GM19452 (cell line): ENCODE measurements at regions not wholly inside any gene's neighbourhood (a gene's known extent, or its start where the extent isn't known, plus 50 kb on each side); places are given as distances from the start of the nearest gene placed in this dataset.
A peak's percentile ranks its signal among the peaks of the same experiment; 100 is the strongest.
"Not testable (repeated sequence)": the region's sequence is repeated elsewhere in the genome, so short reads cannot be mapped to it uniquely, and the experiment has no call there.

Experiments used
- ATAC-seq: cut with Tn5 transposase; IDR thresholded peaks from one replicate; pipeline ENCODE4 v1.9.1; 2021; ENCODE audit not compliant: unreplicated experiment

DNA sequence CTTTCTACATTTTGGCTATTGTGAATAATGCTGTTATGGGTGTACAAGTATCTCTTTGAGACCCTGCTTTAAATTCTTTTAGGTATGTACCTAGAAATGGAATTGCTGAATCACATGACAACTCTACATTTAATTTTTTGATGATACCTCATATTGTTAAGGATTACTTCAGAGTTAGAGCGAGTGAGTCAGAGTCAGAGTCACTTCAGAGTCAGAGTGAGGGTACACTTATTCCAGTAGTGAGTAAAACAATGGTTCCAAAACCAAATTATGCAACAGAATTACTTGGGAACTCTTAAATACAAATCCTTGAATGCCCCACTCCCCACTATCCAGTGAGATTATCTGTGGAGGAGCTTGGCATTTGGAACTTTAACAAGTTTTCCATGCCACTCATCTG, 50.3 kb upstream of the SNRK start:
- ATAC-seq = no peak

DNA sequence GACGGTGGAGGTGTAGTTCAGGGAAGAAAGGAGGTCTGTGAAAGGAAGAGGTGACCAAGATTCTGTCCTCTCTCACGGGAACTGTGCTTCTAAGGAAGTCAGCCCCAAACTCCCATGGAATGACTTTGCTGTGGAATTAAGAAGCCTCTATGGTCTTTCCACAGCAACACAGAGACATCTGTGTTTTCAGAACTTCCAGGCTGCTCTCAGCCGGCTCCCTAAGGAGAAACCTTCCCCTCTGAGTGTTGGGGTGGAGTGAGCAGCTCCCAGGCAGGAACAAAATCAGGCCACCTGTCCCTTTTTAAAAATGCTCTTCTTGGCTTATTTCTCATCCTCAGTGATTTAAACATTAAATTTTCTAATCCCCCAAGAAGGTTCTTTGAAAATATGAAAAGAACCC, 53.3 kb upstream of the SNRK start:
- no peak for ATAC-seq

DNA sequence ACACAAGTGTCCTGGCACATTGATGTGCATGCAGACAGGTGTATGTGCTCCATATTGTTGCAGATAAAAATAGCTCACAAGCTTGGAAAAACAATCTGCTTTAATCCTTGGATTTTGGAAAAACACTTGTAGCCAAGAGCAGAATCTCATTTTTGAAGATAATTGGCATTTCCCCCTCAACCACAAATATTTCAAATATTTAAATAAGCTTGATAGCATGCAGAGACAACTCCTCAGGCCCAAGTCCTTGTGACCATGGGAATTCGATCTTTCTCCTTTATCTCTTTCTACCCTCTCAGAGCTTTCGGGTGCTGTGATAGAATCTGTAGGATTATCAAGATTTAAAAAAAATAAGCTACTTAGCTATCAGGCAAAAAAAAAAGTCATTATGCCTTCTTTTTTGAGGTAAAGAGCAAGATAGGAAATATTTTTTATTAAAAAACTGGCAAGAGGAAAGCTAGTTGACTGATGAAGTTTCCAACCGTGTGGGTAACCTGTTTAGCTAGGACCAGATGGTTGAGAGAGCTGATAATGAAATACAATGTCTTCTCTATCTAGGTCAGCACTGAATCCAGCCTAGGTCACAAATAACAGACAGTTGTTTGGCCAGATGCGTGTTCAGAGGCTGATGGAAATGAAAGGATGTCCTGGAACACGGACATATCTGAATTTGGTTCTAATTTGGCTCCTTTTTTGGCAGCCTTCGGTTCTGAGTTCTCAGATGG, 54.9 kb upstream of the SNRK start:
- no peak for ATAC-seq

DNA sequence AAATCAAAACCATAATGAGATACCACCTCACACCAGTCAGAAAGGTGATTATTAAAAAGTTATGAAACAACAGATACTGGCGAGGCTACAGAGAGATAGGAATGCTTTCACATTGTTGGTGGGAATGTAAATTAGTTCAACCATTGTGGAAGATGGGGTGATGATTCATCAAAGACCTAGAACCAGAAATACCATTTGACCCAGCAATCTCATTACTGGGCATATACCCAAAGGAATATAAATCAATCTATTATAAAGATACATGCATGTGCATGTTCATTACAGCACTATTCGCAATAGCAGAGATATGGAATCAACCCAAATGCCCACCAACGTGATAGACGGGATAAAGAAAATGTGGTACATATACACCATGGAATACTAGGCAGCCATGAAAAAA, 56.5 kb upstream of the SNRK start:
- ATAC-seq = not testable (repeated sequence)

DNA sequence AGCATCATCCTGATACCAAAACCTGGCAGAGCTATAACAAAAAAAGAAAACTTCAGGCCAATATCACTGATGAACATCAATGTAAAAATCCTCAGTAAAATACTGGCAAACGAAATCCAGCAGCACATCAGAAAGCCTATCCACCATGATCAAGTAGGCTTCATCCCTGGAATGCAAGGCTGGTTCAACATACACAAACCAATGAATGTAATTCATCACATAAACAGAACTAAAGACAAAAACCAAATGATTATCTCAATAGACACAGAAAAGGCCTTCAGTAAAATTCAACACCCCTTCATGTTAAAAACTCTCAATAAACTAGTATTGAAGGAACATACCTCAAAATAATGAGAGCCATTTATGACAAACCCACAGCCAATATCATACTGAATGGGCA, 58.7 kb upstream of the SNRK start:
- not testable (repeated sequence) for ATAC-seq

DNA sequence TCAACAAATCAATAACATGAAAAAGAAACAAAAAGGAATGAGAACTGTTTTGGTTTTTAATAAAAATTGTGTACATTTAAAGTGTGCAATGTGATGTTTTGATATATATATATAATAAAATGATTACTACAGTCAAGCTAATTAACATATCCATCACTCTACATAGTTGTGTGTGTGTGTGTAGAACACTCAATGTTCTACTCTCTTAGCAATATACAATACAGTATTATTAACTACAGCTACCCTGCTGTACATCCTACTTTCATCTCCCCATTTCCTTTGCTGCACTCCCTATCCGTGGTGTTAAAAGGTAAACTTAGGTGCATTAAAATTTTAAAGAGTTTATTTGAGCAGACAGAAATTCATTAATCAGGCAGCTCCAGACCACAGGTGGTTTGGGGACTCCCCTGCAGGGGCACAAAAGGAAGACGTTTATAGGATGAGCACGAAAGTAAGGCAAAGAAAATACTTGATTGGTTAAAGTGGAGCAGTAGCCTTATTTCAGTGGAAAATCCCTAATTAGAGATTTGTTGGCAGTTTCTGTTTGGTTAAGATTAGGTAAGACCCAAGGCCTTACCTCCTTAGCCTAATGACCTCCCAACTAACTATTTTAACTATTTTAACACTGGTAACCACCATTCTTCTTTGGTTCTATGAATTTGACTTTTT, 61.8 kb upstream of the SNRK start:
- no peak for ATAC-seq

DNA sequence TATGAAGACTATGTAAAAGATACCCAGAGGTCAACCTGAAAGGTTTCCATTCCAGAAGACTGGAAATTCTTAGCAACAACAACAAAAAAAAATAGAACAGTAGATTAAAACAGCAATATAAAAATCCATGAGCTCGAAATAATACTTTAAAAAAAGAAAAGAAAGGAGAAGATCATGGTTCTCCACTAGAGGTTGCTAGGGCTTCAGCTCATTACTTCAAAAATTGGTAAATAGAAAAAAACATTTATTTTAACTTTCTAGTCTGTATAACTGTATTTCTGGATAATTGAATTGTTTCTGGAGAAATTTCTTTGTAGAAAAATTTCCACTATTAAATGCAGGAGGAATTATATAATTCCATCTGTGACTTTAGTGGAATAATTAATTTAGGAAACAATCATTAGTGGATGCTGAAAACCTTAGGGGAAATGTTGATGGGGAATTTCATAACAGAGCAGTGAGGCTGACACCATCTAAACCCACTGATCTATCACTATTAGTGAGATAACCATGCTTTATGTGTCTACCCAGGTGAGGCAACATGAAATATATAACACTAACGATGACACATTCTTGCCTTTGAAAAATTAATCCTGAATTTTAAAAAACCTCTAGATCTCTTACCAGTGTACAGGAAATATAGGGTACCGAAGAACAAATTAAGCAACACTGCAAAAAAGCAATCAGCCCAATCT, 62.5 kb upstream of the SNRK start:
- ATAC-seq = no peak

DNA sequence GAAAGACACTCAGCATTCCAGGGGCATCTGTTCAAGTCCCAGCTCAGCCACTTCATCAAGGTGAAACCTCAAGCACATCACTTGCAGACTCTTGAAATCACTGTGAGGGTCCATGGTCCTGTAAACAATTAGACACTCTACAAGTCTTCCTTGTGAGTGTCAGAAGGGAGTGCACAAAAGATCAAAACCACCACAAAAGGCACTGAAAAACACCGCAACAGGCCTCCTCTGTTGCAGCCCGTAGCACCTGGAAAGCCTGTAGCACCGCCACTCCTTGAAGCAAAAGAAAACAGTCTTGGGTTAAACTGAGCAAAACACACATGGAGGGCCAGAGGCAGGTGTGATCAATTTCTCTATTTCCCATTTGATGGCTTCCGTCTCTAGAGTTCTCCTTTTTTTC, 63.8 kb upstream of the SNRK start:
- ATAC-seq = no peak

DNA sequence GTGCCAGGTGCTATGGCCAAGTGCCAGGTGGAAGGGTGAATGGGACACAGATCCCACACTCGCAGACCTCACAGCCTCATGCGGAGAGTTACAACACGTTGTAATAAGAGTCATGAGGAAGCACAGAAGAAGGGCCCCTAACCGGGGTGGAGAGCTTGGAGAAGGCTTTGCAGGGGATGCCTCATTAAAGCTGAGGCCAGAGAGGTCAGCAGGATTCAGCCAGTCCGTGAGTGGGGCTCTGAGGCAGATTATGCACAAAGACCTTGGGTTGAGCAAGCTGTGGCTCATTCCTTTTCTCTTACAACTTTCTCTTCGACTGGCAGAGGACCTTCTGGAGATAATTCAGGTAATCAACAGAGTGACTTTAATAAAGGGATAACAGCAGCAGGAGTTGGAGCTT, 65.3 kb upstream of the SNRK start:
- no peak for ATAC-seq

DNA sequence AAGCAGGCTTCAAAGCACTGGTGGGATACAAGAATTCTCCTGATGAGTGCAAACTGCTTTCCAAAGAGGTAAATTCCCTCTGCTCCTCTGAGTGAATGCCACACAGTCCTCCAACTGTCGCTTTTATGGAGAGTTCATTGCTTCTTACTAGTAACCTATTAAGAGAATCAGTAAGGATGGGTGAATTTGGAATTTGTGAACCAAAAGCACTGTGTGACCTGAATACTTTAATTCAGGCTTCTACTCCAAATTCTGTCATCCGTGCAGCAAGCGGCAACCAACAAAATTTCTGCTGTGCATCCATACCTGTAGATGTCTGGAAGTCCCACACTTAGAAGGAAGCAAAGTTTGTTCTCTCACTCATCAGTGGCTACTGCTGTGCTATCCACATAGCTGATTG, 66.7 kb upstream of the SNRK start:
- ATAC-seq = no peak

DNA sequence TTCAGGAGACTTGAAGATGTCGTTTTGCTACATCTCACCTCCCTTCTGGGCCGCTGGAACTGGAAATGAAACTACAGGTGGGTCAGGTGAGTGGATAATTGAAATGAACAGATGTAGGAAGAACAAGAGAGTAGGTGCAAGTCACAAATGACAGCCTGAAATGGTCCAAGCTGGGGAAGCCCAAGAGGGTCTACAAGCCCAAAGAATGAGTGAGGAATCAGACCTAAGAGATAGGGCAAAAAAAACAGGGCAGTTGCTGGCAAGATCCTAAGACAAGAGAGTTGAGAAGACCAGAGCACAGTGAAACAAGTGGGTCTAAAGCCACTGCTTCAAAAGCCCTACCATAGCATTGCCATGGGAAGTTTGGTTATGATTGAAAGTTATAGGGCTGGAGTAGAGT, 67.4 kb upstream of the SNRK start:
- no peak for ATAC-seq

DNA sequence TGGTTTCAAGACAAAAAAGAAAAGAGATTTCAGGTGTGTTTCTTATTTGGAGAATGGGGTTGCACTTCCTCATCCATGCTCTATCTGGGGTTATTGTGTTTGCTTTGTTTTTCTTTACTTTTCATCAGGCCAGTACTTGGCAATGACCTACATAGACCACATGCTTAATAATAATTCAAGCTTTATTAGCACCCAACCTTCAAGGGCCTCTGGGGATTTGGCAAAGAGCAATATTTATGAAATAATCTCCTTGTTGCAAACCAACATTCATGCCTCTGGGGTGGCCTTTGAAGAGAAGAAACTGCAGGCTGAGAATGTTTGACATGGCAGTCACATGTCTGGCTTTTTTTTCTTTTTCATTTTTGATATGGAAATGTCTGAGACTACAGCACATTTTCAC, 68.2 kb upstream of the SNRK start:
- ATAC-seq = no peak

DNA sequence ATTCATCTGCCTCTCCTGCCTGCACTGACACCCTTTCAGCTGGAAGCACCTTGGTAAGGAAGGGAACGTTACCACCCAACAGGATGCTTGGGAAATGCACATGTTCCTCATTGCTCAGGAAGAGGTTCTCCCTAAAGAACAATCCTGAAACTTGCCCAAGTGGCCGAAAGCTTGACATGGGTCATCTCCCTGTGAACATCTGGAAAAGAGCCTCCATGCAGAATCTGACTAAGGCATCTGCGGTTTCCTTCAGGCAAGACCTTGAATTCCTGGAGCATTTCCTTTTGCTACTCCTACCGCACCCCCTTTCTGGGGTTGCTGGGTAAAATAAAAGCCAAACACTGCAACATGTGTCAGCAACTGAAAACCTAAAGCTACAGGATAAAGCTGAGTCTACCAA, 68.7 kb upstream of the SNRK start:
- no peak for ATAC-seq

DNA sequence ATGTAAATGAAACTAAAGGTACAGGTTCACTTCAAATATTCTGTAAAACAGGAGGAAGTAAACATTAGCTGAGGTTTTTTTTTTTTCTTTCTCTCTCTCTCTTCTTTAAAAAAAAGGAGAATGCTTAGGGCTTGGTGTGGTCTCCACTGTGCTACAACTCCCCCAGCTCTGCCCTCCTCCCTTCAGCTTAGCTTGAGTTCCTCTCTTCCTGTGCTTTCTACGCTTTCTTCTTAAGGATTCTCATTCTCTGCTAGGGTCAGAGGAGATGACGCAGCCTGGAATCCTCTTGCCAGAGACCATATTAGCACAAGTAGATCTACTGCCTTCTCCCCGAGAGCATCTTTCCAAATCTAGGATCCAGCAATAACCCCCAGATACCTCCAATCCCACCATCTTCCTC, 69.1 kb upstream of the SNRK start:
- ATAC-seq = no peak

DNA sequence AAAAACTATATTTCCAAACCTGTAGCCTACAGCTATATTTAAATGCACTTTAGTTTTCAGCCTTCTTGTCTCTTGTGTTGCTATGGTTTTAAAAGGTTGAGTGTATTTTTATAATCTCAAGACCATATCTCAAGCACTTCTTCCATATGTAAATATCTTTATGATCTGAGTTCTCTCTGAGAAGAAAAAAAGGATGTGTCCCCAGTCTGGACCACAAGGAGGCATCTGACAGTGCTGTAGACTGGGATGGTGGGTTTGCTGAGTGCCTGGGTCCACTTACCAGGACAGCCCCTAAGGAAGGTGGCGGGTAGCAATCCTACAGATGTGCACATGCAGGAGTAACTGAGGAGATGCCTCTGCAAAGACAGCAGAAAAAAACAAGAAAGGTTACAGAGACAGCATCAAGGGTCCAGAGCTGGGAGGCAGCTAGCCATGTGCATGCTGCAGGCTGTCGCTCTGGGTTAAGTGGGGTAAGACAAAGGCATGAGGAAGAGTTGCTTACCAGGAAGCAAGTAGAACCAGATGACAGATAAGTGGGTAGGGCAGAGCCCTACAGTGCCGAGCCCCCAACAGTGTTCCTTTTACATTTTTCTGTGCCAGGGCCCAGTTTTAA, 70.6 kb upstream of the SNRK start:
- ATAC-seq = no peak

DNA sequence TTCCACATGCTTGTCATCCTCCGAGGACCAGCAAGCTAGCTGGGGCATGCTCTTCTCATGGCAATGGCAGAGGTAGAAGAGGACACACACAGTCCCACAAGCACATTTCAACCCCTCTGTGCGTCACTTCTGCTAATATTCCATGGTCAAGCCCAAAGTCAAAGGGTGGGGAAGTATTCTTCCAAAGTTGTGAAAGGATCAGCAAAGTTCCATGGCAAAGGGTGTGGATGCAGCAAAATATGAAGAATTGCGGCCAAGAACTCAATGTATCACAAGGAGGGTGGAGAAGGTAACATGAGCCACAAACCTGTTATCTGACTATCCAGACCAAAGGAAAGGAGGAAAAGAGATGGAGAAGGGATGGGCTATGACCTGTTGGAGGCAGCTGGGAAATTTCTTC, 71.2 kb upstream of the SNRK start:
- no peak for ATAC-seq

DNA sequence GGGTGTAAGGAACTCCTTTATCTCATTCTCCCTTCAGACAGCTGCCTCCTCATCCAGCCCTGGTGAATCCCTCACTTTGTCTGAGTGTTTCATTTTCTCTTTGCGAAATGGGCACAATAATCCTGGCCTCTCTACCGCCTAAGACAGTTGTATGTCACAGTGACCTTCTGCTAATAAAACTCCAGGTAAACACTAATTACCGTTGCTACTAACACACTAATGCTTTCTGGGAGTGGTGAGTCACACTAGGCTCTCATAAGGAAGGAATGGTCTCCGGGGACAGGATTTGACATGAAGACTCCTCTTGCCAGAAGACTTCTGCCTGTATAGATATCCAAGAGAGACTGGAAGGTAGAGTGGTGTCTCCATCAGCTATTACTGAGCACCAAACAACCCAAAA, 71.7 kb upstream of the SNRK start:
- ATAC-seq = no peak

DNA sequence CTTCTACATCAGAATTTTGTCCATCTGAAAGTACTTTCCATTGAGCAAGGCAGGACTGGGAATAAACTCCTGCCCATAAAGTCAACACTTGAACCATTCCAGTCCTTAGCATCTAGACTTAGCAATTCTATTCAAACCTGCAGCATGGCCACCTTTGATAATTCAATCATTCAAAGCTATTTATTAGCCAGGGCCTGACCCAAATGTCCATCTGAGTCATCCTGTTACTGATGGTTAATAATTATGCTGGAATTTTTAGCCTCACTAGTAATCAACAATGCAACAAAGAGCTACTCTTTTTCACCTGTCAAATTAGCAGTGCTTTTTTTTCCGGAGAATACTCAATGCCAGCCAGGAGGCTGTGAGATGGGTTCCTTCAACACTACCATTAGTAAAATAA, 72.7 kb upstream of the SNRK start:
- ATAC-seq = peak; percentile 55

DNA sequence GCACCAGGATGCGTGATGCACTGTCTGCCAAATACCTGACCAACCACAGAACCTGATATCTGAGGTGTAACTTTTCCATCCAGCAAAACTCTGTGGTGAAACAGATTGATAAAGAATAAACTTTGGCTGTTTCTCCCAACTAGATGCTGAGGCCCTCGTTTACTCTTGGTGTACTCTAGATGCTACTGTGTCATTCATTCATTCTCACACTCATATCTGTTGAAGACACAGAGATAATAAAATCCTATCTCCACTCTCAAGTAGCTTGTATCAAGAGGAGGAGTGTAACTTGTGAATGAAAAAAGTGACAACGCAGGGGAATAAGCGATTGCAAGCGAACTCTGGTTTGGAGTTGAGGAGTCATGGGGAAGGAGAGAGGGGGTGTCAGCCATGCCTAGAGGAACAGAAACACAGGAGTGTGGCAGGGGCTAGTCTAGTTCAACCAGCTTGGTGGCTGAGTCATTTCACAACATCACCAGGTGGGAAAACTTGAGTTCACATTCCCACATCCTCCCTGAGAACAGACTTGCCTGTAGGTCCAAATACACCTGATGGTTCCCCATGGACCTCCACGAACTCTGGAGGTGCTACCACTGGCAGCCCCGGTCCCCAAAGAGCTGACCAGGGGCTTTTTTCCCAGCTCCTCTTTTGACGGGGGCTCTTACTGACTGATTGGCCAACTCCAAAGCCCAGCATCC, 73.3 kb upstream of the SNRK start:
- peak; percentile 43 for ATAC-seq

DNA sequence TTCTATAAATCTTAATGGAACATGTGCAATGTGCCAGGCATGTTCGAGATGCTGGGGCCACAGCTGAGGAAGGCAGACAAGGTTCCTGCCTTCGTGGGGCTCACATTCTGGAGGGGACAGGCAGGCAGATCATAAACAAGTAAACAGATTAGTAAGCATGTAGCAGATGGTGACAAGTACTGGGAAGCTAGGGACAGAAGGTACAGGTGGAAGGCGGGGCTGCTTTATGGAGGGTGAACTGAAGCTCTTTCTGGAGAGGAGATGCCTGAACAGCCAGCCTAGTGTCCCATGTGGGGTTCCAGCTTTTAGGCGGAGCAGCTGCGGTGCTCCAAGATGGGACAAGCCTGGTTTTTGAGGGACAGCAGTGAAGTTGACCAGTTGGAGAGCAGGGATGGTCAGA, 74.7 kb upstream of the SNRK start:
- no peak for ATAC-seq
